ENCODE measurements at regions not wholly inside any gene's neighbourhood (a gene's known extent, or its start where the extent isn't known, plus 50 kb on each side); places are given as distances from the start of the nearest gene placed in this dataset.

GRCh38 chr13:108375034-108375433 lies 105.5 kb downstream of the TNFSF13B start:
- no peaks in the 10 kb centered on the region for H3K27me3 ChIP-seq (replicated peaks)
- in situ Hi-C loops (cut with HindIII; ENCODE audit: low pct_ligation_motif_present, low sequenced_read_pairs): no loop called here
- no peak overlapping the region for H3K4me3 ChIP-seq (ENCODE audit: low read depth, low read length)
- H3K27ac ChIP-seq: no peak overlapping the region
- TF ChIP-seq CTCF (IDR thresholded peaks at IDR 0.05; ENCODE audit: low read depth, low read length, missing control alignments): no peak
- H3K36me3 ChIP-seq (replicated peaks): no peaks in the 10 kb centered on the region
- no peak for DNase-seq

- no peaks in the 10 kb centered on the region for H3K36me3 ChIP-seq (replicated peaks)
- in situ Hi-C loops (cut with HindIII; ENCODE audit: low pct_ligation_motif_present, low sequenced_read_pairs): no loop called here
- DNase-seq: no peak
- H3K4me3 ChIP-seq (ENCODE audit: low read depth, low read length): no peak overlapping the region
- H3K27me3 ChIP-seq (replicated peaks): no peaks in the 10 kb centered on the region
- no peak overlapping the region for H3K27ac ChIP-seq
- TF ChIP-seq CTCF (IDR thresholded peaks at IDR 0.05; ENCODE audit: low read depth, low read length, missing control alignments): no peak
These were observed 106.3 kb downstream of the TNFSF13B start for GRCh38 chr13:108375772-108376171.

GRCh38 chr13:108376308-108376707 lies 106.8 kb downstream of the TNFSF13B start:
- H3K4me3 ChIP-seq (ENCODE audit: low read depth, low read length): no peak overlapping the region
- no peak overlapping the region for H3K27ac ChIP-seq
- no peak for TF ChIP-seq CTCF (IDR thresholded peaks at IDR 0.05; ENCODE audit: low read depth, low read length, missing control alignments)
- in situ Hi-C loops (cut with HindIII; ENCODE audit: low pct_ligation_motif_present, low sequenced_read_pairs): no loop called here
- DNase-seq: no peak
- H3K27me3 ChIP-seq (replicated peaks): no peaks in the 10 kb centered on the region
- H3K36me3 ChIP-seq (replicated peaks): no peaks in the 10 kb centered on the region

- Histone ChIP-seq H3K27me3 (replicated peaks) (no peaks in the 10 kb centered on the region), H3K4me3 (ENCODE audit: low read depth, low read length) (no peak overlapping the region), H3K36me3 (replicated peaks) (no peaks in the 10 kb centered on the region), H3K27ac (no peak overlapping the region)
- no peak for TF ChIP-seq CTCF (IDR thresholded peaks at IDR 0.05; ENCODE audit: low read depth, low read length, missing control alignments)
- no peak for DNase-seq
- in situ Hi-C loops (cut with HindIII; ENCODE audit: low pct_ligation_motif_present, low sequenced_read_pairs): no loop called here
These were observed 108.2 kb downstream of the TNFSF13B start for GRCh38 chr13:108377646-108378206.

- Histone ChIP-seq H3K27ac (no peak overlapping the region), H3K27me3 (replicated peaks) (no peaks in the 10 kb centered on the region), H3K36me3 (replicated peaks) (no peaks in the 10 kb centered on the region), H3K4me3 (ENCODE audit: low read depth, low read length) (no peak overlapping the region)
- DNase-seq: no peak
- in situ Hi-C loops (cut with HindIII; ENCODE audit: low pct_ligation_motif_present, low sequenced_read_pairs): no loop called here
- TF ChIP-seq CTCF (IDR thresholded peaks at IDR 0.05; ENCODE audit: low read depth, low read length, missing control alignments): no peak
These were observed 114.1 kb downstream of the TNFSF13B start for GRCh38 chr13:108383667-108384066.

- Histone ChIP-seq H3K36me3 (replicated peaks) (no peaks in the 10 kb centered on the region), H3K27ac (no peak overlapping the region), H3K27me3 (replicated peaks) (no peaks in the 10 kb centered on the region), H3K4me3 (ENCODE audit: low read depth, low read length) (no peak overlapping the region)
- in situ Hi-C loops (cut with HindIII; ENCODE audit: low pct_ligation_motif_present, low sequenced_read_pairs): no loop called here
- no peak for DNase-seq
- TF ChIP-seq CTCF (IDR thresholded peaks at IDR 0.05; ENCODE audit: low read depth, low read length, missing control alignments): no peak
These were observed 117.6 kb downstream of the TNFSF13B start for GRCh38 chr13:108387156-108387555.
